HCT116 (cell line): ENCODE measurements at regions not wholly inside any gene's neighbourhood (a gene's known extent, or its start where the extent isn't known, plus 50 kb on each side); places are given as distances from the start of the nearest gene placed in this dataset.

Experiments
- ATAC-seq: fragments of 200-7000 bp; cut with Tn5 transposase; 2 replicates; pipeline ENCODE4 v1.9.1; 2020; ENCODE audit warnings: mild to moderate bottlenecking, moderate library complexity
- BruUV-seq: library from RNA; stranded (reverse); fragments of 400-500 nt; replicated peaks from 2 replicates; lab custom pipeline; 2021; lab: Mats Ljungman, UMichigan
- CTCF ChIA-PET: fragments of 300-600 bp; sonication (Branson Sonifier 250); formaldehyde crosslinking; loops from one replicate; lab custom pipeline; 2021; ENCODE audit warnings: antibody characterized with exemption; lab: Charles Lee
- POLR2A ChIA-PET: fragments of 300-600, 350-600 bp; sonication (Branson Sonifier 250); formaldehyde crosslinking; loops from one replicate; lab custom pipeline; 2021; ENCODE audit warnings: antibody characterized with exemption; lab: Charles Lee
- RAD21 ChIA-PET, 2 experiments: fragments of 300-600 bp; sonication (Branson Sonifier 250); formaldehyde crosslinking; loops; one replicate each; lab custom pipeline; 2023; ENCODE audit warnings: low total read pairs in 2 of 2; ENCODE audit not compliant: uncharacterized antibody in 2 of 2, unreplicated experiment in 2 of 2, low non-redundant PET in 1 of 2; lab: Charles Lee
- DNase-seq: peaks from one replicate; pipeline ENCODE4 v3.0.0-alpha.2; 2010; ENCODE audit warnings: low read depth, low spot score
- H2AFZ ChIP-seq: fragments of 200-600 bp; shearing (Covaris generic), sonication (generic); 2 replicates; pipeline ENCODE4 v1.6.1; 2017; ENCODE audit warnings: low read depth, mixed run types, mixed read lengths, antibody characterized with exemption, low read length; ENCODE audit not compliant: poor library complexity, severe bottlenecking
- H3K27ac ChIP-seq: 2 replicates; pipeline ENCODE4 v1.5.1; 2012; ENCODE audit warnings: low read depth, low read length
- H3K27me3 ChIP-seq: fragments of 200-600 bp; sonication (generic); 2 replicates; pipeline ENCODE4 v1.6.1; 2016; ENCODE audit warnings: mixed run types, low read length, mixed read lengths; ENCODE audit not compliant: insufficient read depth
- H3K36me3 ChIP-seq, 2 experiments: fragments of 200-500 bp in 1 of 2; fragments of 200-600 bp in 1 of 2; sonication (Bioruptor generic) in 1 of 2; sonication (generic) in 1 of 2; 2 replicates each; pipeline versions ENCODE4 v1.5.1 to v1.6.1; 2014 to 2016; ENCODE audit warnings: low read length in 2 of 2, inconsistent platforms in 1 of 2, mixed read lengths in 1 of 2, mixed run types in 1 of 2; ENCODE audit not compliant: insufficient read depth in 2 of 2, control insufficient read depth in 1 of 2
- H3K4me1 ChIP-seq, 2 experiments: fragments of 200-600 bp in 1 of 2; sonication (generic) in 1 of 2; 2 replicates each; pipeline versions ENCODE4 v1.5.1 to v1.6.1; 2012 to 2017; ENCODE audit warnings: low read length in 2 of 2, inconsistent platforms in 1 of 2, mild to moderate bottlenecking in 1 of 2, mixed read lengths in 1 of 2, mixed run types in 1 of 2, moderate library complexity in 1 of 2; ENCODE audit not compliant: insufficient read depth in 2 of 2, control insufficient read depth in 1 of 2
- H3K4me2 ChIP-seq: fragments of 200-600 bp; sonication (generic); 2 replicates; pipeline ENCODE4 v1.6.1; 2017; ENCODE audit warnings: mixed run types, low read length, mixed read lengths
- H3K4me3 ChIP-seq, 2 experiments: fragments of 200-600 bp in 1 of 2; sonication (generic) in 1 of 2; replicated peaks in 1 of 2; 2 replicates each; pipeline ENCODE4 v1.5.1; 2011 to 2016; ENCODE audit warnings: low read length in 2 of 2, control low read depth in 1 of 2, low read depth in 1 of 2, mild to moderate bottlenecking in 1 of 2, mixed read lengths in 1 of 2, mixed run types in 1 of 2
- H3K79me2 ChIP-seq: fragments of 200-600 bp; sonication (generic); 2 replicates; pipeline ENCODE4 v1.6.1; 2017; ENCODE audit warnings: mild to moderate bottlenecking, mixed run types, low read length, moderate library complexity, mixed read lengths; ENCODE audit not compliant: insufficient read depth
- H3K9ac ChIP-seq: fragments of 200-600 bp; sonication (generic); 2 replicates; pipeline ENCODE4 v1.6.1; 2016; ENCODE audit warnings: low read length, mixed read lengths
- H3K9me2 ChIP-seq: fragments of 200-600 bp; sonication (generic), shearing (Covaris generic); 2 replicates; pipeline ENCODE4 v1.6.1; 2017; ENCODE audit warnings: mixed run types, mild to moderate bottlenecking, moderate library complexity; ENCODE audit not compliant: insufficient read depth
- H3K9me3 ChIP-seq, 2 experiments: fragments of 200-500 bp in 1 of 2; fragments of 200-600 bp in 1 of 2; sonication (Bioruptor generic) in 1 of 2; sonication (generic) in 1 of 2; 2 replicates each; pipeline ENCODE4 v1.6.1; 2014 to 2017; ENCODE audit warnings: low read length in 2 of 2, mixed read lengths in 2 of 2, inconsistent platforms in 1 of 2, low read depth in 1 of 2, mild to moderate bottlenecking in 1 of 2, mixed run types in 1 of 2, moderate library complexity in 1 of 2; ENCODE audit not compliant: control insufficient read depth in 1 of 2, insufficient read depth in 1 of 2
- H4K20me1 ChIP-seq: fragments of 200-600 bp; sonication (generic), shearing (Covaris generic); 2 replicates; pipeline ENCODE4 v1.6.1; 2017; ENCODE audit warnings: mixed run types, mild to moderate bottlenecking, moderate library complexity; ENCODE audit not compliant: insufficient read depth
- CTCF ChIP-seq, 3 experiments: fragments of 200-600 bp in 1 of 3; sonication (generic) in 1 of 3; IDR thresholded peaks in 2 of 3; conservative IDR thresholded peaks in 1 of 3; 2 replicates each; pipeline ENCODE4 v1.5.1; 2012 to 2017; ENCODE audit warnings: low read depth in 2 of 3, low read length in 2 of 3, antibody characterized with exemption in 1 of 3, borderline replicate concordance in 1 of 3, control low read depth in 1 of 3, mild to moderate bottlenecking in 1 of 3, mixed read lengths in 1 of 3, mixed run types in 1 of 3, moderate library complexity in 1 of 3; ENCODE audit not compliant: insufficient read depth in 1 of 3
- ELF1 ChIP-seq: IDR thresholded peaks from 2 replicates; pipeline ENCODE4 v1.6.1; 2012; ENCODE audit warnings: low read depth, borderline replicate concordance
- EZH2 ChIP-seq: fragments of 200-600 bp; sonication (generic); IDR thresholded peaks from 2 replicates; pipeline ENCODE4 v1.6.1; 2017; ENCODE audit warnings: antibody characterized with exemption, mixed run types
- EZH2phosphoT487 ChIP-seq: fragments of 200-600 bp; IDR thresholded peaks from 2 replicates; pipeline ENCODE4 v1.6.1; 2018; ENCODE audit warnings: antibody characterized with exemption, borderline replicate concordance
- JUND ChIP-seq: IDR thresholded peaks from 2 replicates; pipeline ENCODE4 v1.6.1; 2012
- MAX ChIP-seq: IDR thresholded peaks from 2 replicates; pipeline ENCODE4 v1.6.1; 2012
- POLR2A ChIP-seq: IDR thresholded peaks from 2 replicates; pipeline ENCODE4 v1.7.0; 2011; ENCODE audit warnings: borderline replicate concordance; ENCODE audit not compliant: insufficient read depth, insufficient read length; ENCODE audit errors: extremely low read depth
- SIN3A ChIP-seq: IDR thresholded peaks from 2 replicates; pipeline ENCODE4 v1.6.1; 2012; ENCODE audit warnings: low read depth
- YY1 ChIP-seq: IDR thresholded peaks from 2 replicates; pipeline ENCODE4 v1.6.1; 2011; ENCODE audit warnings: low read length, low read depth, moderate library complexity, mild to moderate bottlenecking; ENCODE audit not compliant: insufficient replicate concordance; ENCODE audit errors: extremely low read depth
- ZBTB33 ChIP-seq: IDR thresholded peaks from 2 replicates; pipeline ENCODE4 v1.6.1; 2011; ENCODE audit warnings: mild to moderate bottlenecking, low read length, moderate library complexity; ENCODE audit not compliant: insufficient replicate concordance; ENCODE audit errors: extremely low read depth
- ZNF274 ChIP-seq: fragments of 200-500 bp; sonication (Bioruptor generic); IDR thresholded peaks from 2 replicates; pipeline ENCODE4 v1.6.1; 2014; ENCODE audit warnings: mild to moderate bottlenecking, low read depth, low read length, inconsistent platforms
- intact Hi-C: fragments of 100-400 bp; cut with micrococcal nuclease; formaldehyde crosslinking; loops from 2 replicates; pipeline ENCODE4 v1.10.0; 2022
- TF ChIP-seq, protein P1 (sequence below): IDR thresholded peaks from 2 replicates; pipeline ENCODE4 v1.6.1; 2012
- TF ChIP-seq, protein P2 (sequence below): IDR thresholded peaks from 2 replicates; pipeline ENCODE4 v1.6.1; 2012; ENCODE audit warnings: low read depth

GRCh38 chr7:126215785-126216184 lies 1037.0 kb downstream of the GRM8 start:
- Histone ChIP-seq H3K4me3 (no peak overlapping the region), H2AFZ (no peak overlapping the region), H3K27me3 (no peaks in the 10 kb centered on the region), H3K9ac (no peak overlapping the region), H3K9me3 (no peaks in the 10 kb centered on the region), H3K9me2 (no peaks in the 10 kb centered on the region), H3K4me1 (no peaks in the 10 kb centered on the region), H3K79me2 (no peaks in the 10 kb centered on the region), H4K20me1 (no peaks in the 10 kb centered on the region), H3K36me3 (no peaks in the 10 kb centered on the region), H3K27ac (no peak overlapping the region), H3K4me2 (no peak overlapping the region)
- ChIA-PET CTCF (no interaction called here), POLR2A (no interaction called here), RAD21 (no interaction called here)
- BruUV-seq: no TSS peak
- DNase-seq (no peak), ATAC-seq (no peak)
- intact Hi-C loops: no loop called here
- TF ChIP-seq POLR2A (no peak), SIN3A (no peak), ZNF274 (no peak), JUND (no peak), ZBTB33 (no peak), MAX (no peak), EZH2phosphoT487 (no peak), ELF1 (no peak), CTCF (IDR thresholded peaks at IDR 0.05 in 2 of 3, conservative IDR thresholded peaks at IDR 0.05 in 1 of 3; ENCODE audit: borderline replicate concordance in 1 of 3, insufficient read depth in 1 of 3, low read depth in 2 of 3, low read length in 2 of 3) (no peak), YY1 (no peak), EZH2 (no peak)
- TF ChIP-seq, protein P1, sequence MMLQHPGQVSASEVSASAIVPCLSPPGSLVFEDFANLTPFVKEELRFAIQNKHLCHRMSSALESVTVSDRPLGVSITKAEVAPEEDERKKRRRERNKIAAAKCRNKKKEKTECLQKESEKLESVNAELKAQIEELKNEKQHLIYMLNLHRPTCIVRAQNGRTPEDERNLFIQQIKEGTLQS: no peak
- TF ChIP-seq, protein P2, sequence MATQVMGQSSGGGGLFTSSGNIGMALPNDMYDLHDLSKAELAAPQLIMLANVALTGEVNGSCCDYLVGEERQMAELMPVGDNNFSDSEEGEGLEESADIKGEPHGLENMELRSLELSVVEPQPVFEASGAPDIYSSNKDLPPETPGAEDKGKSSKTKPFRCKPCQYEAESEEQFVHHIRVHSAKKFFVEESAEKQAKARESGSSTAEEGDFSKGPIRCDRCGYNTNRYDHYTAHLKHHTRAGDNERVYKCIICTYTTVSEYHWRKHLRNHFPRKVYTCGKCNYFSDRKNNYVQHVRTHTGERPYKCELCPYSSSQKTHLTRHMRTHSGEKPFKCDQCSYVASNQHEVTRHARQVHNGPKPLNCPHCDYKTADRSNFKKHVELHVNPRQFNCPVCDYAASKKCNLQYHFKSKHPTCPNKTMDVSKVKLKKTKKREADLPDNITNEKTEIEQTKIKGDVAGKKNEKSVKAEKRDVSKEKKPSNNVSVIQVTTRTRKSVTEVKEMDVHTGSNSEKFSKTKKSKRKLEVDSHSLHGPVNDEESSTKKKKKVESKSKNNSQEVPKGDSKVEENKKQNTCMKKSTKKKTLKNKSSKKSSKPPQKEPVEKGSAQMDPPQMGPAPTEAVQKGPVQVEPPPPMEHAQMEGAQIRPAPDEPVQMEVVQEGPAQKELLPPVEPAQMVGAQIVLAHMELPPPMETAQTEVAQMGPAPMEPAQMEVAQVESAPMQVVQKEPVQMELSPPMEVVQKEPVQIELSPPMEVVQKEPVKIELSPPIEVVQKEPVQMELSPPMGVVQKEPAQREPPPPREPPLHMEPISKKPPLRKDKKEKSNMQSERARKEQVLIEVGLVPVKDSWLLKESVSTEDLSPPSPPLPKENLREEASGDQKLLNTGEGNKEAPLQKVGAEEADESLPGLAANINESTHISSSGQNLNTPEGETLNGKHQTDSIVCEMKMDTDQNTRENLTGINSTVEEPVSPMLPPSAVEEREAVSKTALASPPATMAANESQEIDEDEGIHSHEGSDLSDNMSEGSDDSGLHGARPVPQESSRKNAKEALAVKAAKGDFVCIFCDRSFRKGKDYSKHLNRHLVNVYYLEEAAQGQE: no peak
